HepG2 (cell line): ENCODE measurements at regions not wholly inside any gene's neighbourhood (a gene's known extent, or its start where the extent isn't known, plus 50 kb on each side); places are given as distances from the start of the nearest gene placed in this dataset.

ENCODE experiments used
- EZH2 ChIP-seq: conservative IDR thresholded peaks from 2 replicates; pipeline ENCODE4 v1.6.1; 2012; ENCODE audit warnings: mild to moderate bottlenecking, low read depth, low read length, moderate library complexity
- MEIS2 ChIP-seq: sonication (generic); formaldehyde crosslinking; IDR thresholded peaks from 2 replicates; pipeline ENCODE4 v1.9.0; 2021; ENCODE audit warnings: mild to moderate bottlenecking, missing genetic modification reagents
- RARA ChIP-seq: IDR thresholded peaks from 2 replicates; pipeline ENCODE4 v1.6.1; 2016; ENCODE audit warnings: missing genetic modification reagents, missing compliant biosample characterization
- ZFP36L1 ChIP-seq: sonication (generic); formaldehyde crosslinking; IDR thresholded peaks from 2 replicates; pipeline ENCODE4 v1.8.0; 2022; ENCODE audit warnings: mild to moderate bottlenecking, missing genetic modification reagents, moderate library complexity
- TF ChIP-seq, protein P1 (sequence below), 2 experiments: sonication (generic) in 1 of 2; formaldehyde crosslinking in 1 of 2; IDR thresholded peaks; 2 replicates each; pipeline versions ENCODE4 v1.5.1 to v1.6.1; 2011 to 2020; ENCODE audit warnings: borderline replicate concordance in 1 of 2, low read depth in 1 of 2, low read length in 1 of 2, mild to moderate bottlenecking in 1 of 2, missing genetic modification reagents in 1 of 2, moderate library complexity in 1 of 2
- TF ChIP-seq, protein P2 (sequence below): sonication (generic); formaldehyde crosslinking; IDR thresholded peaks from 2 replicates; pipeline ENCODE4 v1.5.0; 2020; ENCODE audit warnings: mild to moderate bottlenecking, missing genetic modification reagents, moderate library complexity

GRCh38 chr2:144753416-144753815 lies 233.5 kb upstream of the ZEB2 start:
- TF ChIP-seq, protein P1, sequence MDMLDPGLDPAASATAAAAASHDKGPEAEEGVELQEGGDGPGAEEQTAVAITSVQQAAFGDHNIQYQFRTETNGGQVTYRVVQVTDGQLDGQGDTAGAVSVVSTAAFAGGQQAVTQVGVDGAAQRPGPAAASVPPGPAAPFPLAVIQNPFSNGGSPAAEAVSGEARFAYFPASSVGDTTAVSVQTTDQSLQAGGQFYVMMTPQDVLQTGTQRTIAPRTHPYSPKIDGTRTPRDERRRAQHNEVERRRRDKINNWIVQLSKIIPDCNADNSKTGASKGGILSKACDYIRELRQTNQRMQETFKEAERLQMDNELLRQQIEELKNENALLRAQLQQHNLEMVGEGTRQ (IDR thresholded peaks at IDR 0.05; ENCODE audit: low read depth, low read length), result no peak
- TF ChIP-seq, protein P1 (CRISPR knock-in tag; IDR thresholded peaks at IDR 0.05; ENCODE audit: borderline replicate concordance), result no peak
- no peak for TF ChIP-seq RARA (CRISPR knock-in tag)
- no peak for TF ChIP-seq EZH2
- TF ChIP-seq, protein P2, sequence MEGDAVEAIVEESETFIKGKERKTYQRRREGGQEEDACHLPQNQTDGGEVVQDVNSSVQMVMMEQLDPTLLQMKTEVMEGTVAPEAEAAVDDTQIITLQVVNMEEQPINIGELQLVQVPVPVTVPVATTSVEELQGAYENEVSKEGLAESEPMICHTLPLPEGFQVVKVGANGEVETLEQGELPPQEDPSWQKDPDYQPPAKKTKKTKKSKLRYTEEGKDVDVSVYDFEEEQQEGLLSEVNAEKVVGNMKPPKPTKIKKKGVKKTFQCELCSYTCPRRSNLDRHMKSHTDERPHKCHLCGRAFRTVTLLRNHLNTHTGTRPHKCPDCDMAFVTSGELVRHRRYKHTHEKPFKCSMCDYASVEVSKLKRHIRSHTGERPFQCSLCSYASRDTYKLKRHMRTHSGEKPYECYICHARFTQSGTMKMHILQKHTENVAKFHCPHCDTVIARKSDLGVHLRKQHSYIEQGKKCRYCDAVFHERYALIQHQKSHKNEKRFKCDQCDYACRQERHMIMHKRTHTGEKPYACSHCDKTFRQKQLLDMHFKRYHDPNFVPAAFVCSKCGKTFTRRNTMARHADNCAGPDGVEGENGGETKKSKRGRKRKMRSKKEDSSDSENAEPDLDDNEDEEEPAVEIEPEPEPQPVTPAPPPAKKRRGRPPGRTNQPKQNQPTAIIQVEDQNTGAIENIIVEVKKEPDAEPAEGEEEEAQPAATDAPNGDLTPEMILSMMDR (CRISPR knock-in tag), result no peak
- no peak for TF ChIP-seq MEIS2
- TF ChIP-seq ZFP36L1, result no peak
